VCaP (cell line): ENCODE measurements at regions not wholly inside any gene's neighbourhood (a gene's known extent, or its start where the extent isn't known, plus 50 kb on each side); places are given as distances from the start of the nearest gene placed in this dataset.
"Not testable (repeated sequence)": the region's sequence is repeated elsewhere in the genome, so short reads cannot be mapped to it uniquely, and the experiment has no call there.

Source experiments
- H3K27ac ChIP-seq: fragments of 450-650 bp; 2 replicates; pipeline ENCODE4 v1.5.1; 2017

- not testable (repeated sequence) for H3K27ac ChIP-seq
These were observed 88.9 kb upstream of the PLGLB2 start for GRCh38 chr2:87658976-87659375.

GRCh38 chr2:87660164-87660563 lies 87.7 kb upstream of the PLGLB2 start:
- H3K27ac ChIP-seq, result not testable (repeated sequence)

GRCh38 chr2:87662316-87663290 lies 85.3 kb upstream of the PLGLB2 start:
- 0 out of 2 replicates have a peak overlapping the region, but pooled peaks have one; percentile 22 for H3K27ac ChIP-seq

GRCh38 chr2:87663347-87663746 lies 84.5 kb upstream of the PLGLB2 start:
- H3K27ac ChIP-seq, result not testable (repeated sequence)

GRCh38 chr2:87667027-87667426 lies 80.9 kb upstream of the PLGLB2 start:
- not testable (repeated sequence) for H3K27ac ChIP-seq

GRCh38 chr2:87668361-87668760 lies 79.5 kb upstream of the PLGLB2 start:
- not testable (repeated sequence) for H3K27ac ChIP-seq

GRCh38 chr2:87669633-87670231 lies 78.2 kb upstream of the PLGLB2 start:
- H3K27ac ChIP-seq, result not testable (repeated sequence)

- H3K27ac ChIP-seq, result not testable (repeated sequence)
These were observed 75.5 kb upstream of the PLGLB2 start for GRCh38 chr2:87672404-87672803.

GRCh38 chr2:87674729-87675128 lies 73.2 kb upstream of the PLGLB2 start:
- H3K27ac ChIP-seq, result not testable (repeated sequence)

GRCh38 chr2:87675487-87675886 lies 72.4 kb upstream of the PLGLB2 start:
- H3K27ac ChIP-seq, result not testable (repeated sequence)

GRCh38 chr2:87677421-87677923 lies 70.4 kb upstream of the PLGLB2 start:
- not testable (repeated sequence) for H3K27ac ChIP-seq

- not testable (repeated sequence) for H3K27ac ChIP-seq
These were observed 69.1 kb upstream of the PLGLB2 start for GRCh38 chr2:87678742-87679173.

GRCh38 chr2:87679950-87680349 lies 67.9 kb upstream of the PLGLB2 start:
- not testable (repeated sequence) for H3K27ac ChIP-seq

- H3K27ac ChIP-seq, result not testable (repeated sequence)
These were observed 67.2 kb upstream of the PLGLB2 start for GRCh38 chr2:87680691-87681090.

GRCh38 chr2:87683451-87683850 lies 64.4 kb upstream of the PLGLB2 start:
- H3K27ac ChIP-seq, result not testable (repeated sequence)

- H3K27ac ChIP-seq, result not testable (repeated sequence)
These were observed 63.9 kb upstream of the PLGLB2 start for GRCh38 chr2:87683961-87684360.

GRCh38 chr2:87685558-87685957 lies 62.3 kb upstream of the PLGLB2 start:
- H3K27ac ChIP-seq, result not testable (repeated sequence)

GRCh38 chr2:87686873-87687549 lies 60.9 kb upstream of the PLGLB2 start:
- not testable (repeated sequence) for H3K27ac ChIP-seq

- H3K27ac ChIP-seq, result not testable (repeated sequence)
These were observed 60.2 kb upstream of the PLGLB2 start for GRCh38 chr2:87687550-87688270.

GRCh38 chr2:87691899-87692592 lies 55.8 kb upstream of the PLGLB2 start:
- H3K27ac ChIP-seq, result not testable (repeated sequence)

GRCh38 chr2:87692914-87693313 lies 55.0 kb upstream of the PLGLB2 start:
- not testable (repeated sequence) for H3K27ac ChIP-seq
